H9 (cell line): ENCODE measurements at regions not wholly inside any gene's neighbourhood (a gene's known extent, or its start where the extent isn't known, plus 50 kb on each side); places are given as distances from the start of the nearest gene placed in this dataset.

Experiments
- DNase-seq: peaks from one replicate; pipeline ENCODE4 v3.0.0-alpha.2; 2017
- H2AFZ ChIP-seq: one replicate; pipeline ENCODE4 v1.6.1; 2013; ENCODE audit warnings: mild to moderate bottlenecking, low read length, control low read depth, moderate library complexity
- H2AK5ac ChIP-seq: 2 replicates; pipeline ENCODE4 v1.6.1; 2013; ENCODE audit warnings: low read length, control low read depth, mixed read lengths; ENCODE audit not compliant: insufficient read length
- H2BK120ac ChIP-seq: one replicate; pipeline ENCODE4 v1.6.1; 2013; ENCODE audit warnings: low read depth, mild to moderate bottlenecking, low read length, control low read depth, inconsistent platforms; ENCODE audit not compliant: poor library complexity, severe bottlenecking
- H2BK12ac ChIP-seq: 2 replicates; pipeline ENCODE4 v1.6.1; 2013; ENCODE audit warnings: low read length, control low read depth, mixed read lengths, low read depth; ENCODE audit not compliant: insufficient read length
- H2BK15ac ChIP-seq: 2 replicates; pipeline ENCODE4 v1.6.1; 2013; ENCODE audit warnings: low read depth, low read length, control low read depth
- H2BK20ac ChIP-seq: one replicate; pipeline ENCODE4 v1.6.1; 2013; ENCODE audit warnings: low read depth, mild to moderate bottlenecking, low read length, control low read depth, inconsistent platforms; ENCODE audit not compliant: poor library complexity, severe bottlenecking
- H2BK5ac ChIP-seq: 2 replicates; pipeline ENCODE4 v1.6.1; 2013; ENCODE audit warnings: low read length, control low read depth, mixed read lengths; ENCODE audit not compliant: insufficient read length
- H3K14ac ChIP-seq: 2 replicates; pipeline ENCODE4 v1.6.1; 2013; ENCODE audit warnings: low read length, control low read depth; ENCODE audit not compliant: insufficient read depth
- H3K18ac ChIP-seq: 2 replicates; pipeline ENCODE4 v1.6.1; 2013; ENCODE audit warnings: low read depth, mild to moderate bottlenecking, mixed read lengths, low read length, control low read depth; ENCODE audit not compliant: insufficient read length
- H3K23ac ChIP-seq: 2 replicates; pipeline ENCODE4 v1.6.1; 2013; ENCODE audit warnings: low read length, control low read depth, mixed read lengths, low read depth; ENCODE audit not compliant: insufficient read length
- H3K23me2 ChIP-seq: 2 replicates; pipeline ENCODE4 v1.6.1; 2013; ENCODE audit warnings: low read depth, mild to moderate bottlenecking, mixed read lengths, low read length, control low read depth; ENCODE audit not compliant: insufficient read length, poor library complexity, severe bottlenecking
- H3K27ac ChIP-seq: 2 replicates; pipeline ENCODE4 v1.5.1; 2013; ENCODE audit warnings: low read length, control low read depth, mixed read lengths, low read depth; ENCODE audit not compliant: insufficient read length
- H3K27me3 ChIP-seq: 2 replicates; pipeline ENCODE4 v1.6.1; 2013; ENCODE audit warnings: low read length, control low read depth, inconsistent platforms; ENCODE audit not compliant: insufficient read depth
- H3K4ac ChIP-seq: 2 replicates; pipeline ENCODE4 v1.6.1; 2013; ENCODE audit warnings: low read depth, mild to moderate bottlenecking, control low read depth, inconsistent platforms, low read length, moderate library complexity
- H3K4me1 ChIP-seq: 2 replicates; pipeline ENCODE4 v1.6.1; 2013; ENCODE audit warnings: low read length, control low read depth, inconsistent platforms; ENCODE audit not compliant: insufficient read depth
- H3K4me2 ChIP-seq: 2 replicates; pipeline ENCODE4 v1.6.1; 2013; ENCODE audit warnings: low read length, control low read depth, mixed read lengths; ENCODE audit not compliant: insufficient read length, insufficient read depth
- H3K56ac ChIP-seq: 2 replicates; pipeline ENCODE4 v1.6.1; 2013; ENCODE audit warnings: low read depth, mild to moderate bottlenecking, mixed read lengths, low read length, control low read depth; ENCODE audit not compliant: insufficient read length
- H3K79me1 ChIP-seq: 2 replicates; pipeline ENCODE4 v1.6.1; 2013; ENCODE audit warnings: low read depth, mild to moderate bottlenecking, moderate library complexity, low read length, control low read depth, inconsistent platforms; ENCODE audit not compliant: insufficient read depth, poor library complexity, severe bottlenecking
- H3K79me2 ChIP-seq: 2 replicates; pipeline ENCODE4 v1.6.1; 2013; ENCODE audit warnings: low read length, control low read depth, inconsistent platforms; ENCODE audit not compliant: insufficient read depth
- H3K9ac ChIP-seq: 2 replicates; pipeline ENCODE4 v1.6.1; 2013; ENCODE audit warnings: low read length, control low read depth, mixed read lengths; ENCODE audit not compliant: insufficient read length; ENCODE audit errors: extremely low read depth
- H3K9me3 ChIP-seq: one replicate; pipeline ENCODE4 v1.6.1; 2013; ENCODE audit warnings: low read depth, low read length, inconsistent platforms; ENCODE audit not compliant: control insufficient read depth
- H3T11ph ChIP-seq: one replicate; pipeline ENCODE4 v1.6.1; 2013; ENCODE audit warnings: mild to moderate bottlenecking, low read length, control low read depth, inconsistent platforms
- H4K20me1 ChIP-seq: one replicate; pipeline ENCODE4 v1.6.1; 2013; ENCODE audit not compliant: control insufficient read depth, insufficient read length, insufficient read depth
- H4K5ac ChIP-seq: 2 replicates; pipeline ENCODE4 v1.6.1; 2013; ENCODE audit warnings: low read depth, mild to moderate bottlenecking, mixed read lengths, low read length, control low read depth; ENCODE audit not compliant: insufficient read length
- H4K8ac ChIP-seq: replicated peaks from 2 replicates; pipeline ENCODE4 v1.6.1; 2013; ENCODE audit warnings: low read length, control low read depth, mixed read lengths, low read depth; ENCODE audit not compliant: insufficient read length
- H4K91ac ChIP-seq: 2 replicates; pipeline ENCODE4 v1.6.1; 2013; ENCODE audit warnings: low read depth, mild to moderate bottlenecking, moderate library complexity, mixed read lengths, low read length, control low read depth; ENCODE audit not compliant: insufficient read length
- H3K27ac Mint-ChIP-seq, 3 experiments: 2 replicates in 2 of 3; 3 replicates in 1 of 3; pipeline ENCODE4 v1.8.0; 2020 to 2021; ENCODE audit warnings: mixed read lengths in 3 of 3, mild to moderate bottlenecking in 1 of 3, moderate library complexity in 1 of 3
- H3K27me3 Mint-ChIP-seq: 2 replicates; pipeline ENCODE4 v1.8.0; 2021; ENCODE audit warnings: low read depth, mild to moderate bottlenecking, moderate library complexity, mixed read lengths
- H3K36me3 Mint-ChIP-seq, 3 experiments: 2 replicates in 2 of 3; 3 replicates in 1 of 3; pipeline ENCODE4 v1.8.0; 2020 to 2021; ENCODE audit warnings: low read depth in 3 of 3, mixed read lengths in 3 of 3; ENCODE audit not compliant: insufficient read depth in 1 of 3
- H3K4me1 Mint-ChIP-seq, 2 experiments: 2 replicates each; pipeline ENCODE4 v1.8.0; 2020; ENCODE audit warnings: mixed read lengths in 2 of 2
- H3K4me3 Mint-ChIP-seq, 2 experiments: 2 replicates in 1 of 2; 3 replicates in 1 of 2; pipeline ENCODE4 v1.8.0; 2020 to 2021; ENCODE audit warnings: mild to moderate bottlenecking in 2 of 2, mixed read lengths in 2 of 2, moderate library complexity in 1 of 2
- H3K9me3 Mint-ChIP-seq, 2 experiments: 2 replicates in 1 of 2; 3 replicates in 1 of 2; pipeline ENCODE4 v1.8.0; 2020; ENCODE audit warnings: mild to moderate bottlenecking in 2 of 2, mixed read lengths in 2 of 2, moderate library complexity in 1 of 2
- WGBS: extraction: QIAGEN DNeasy Blood & Tissue Kit; methylation state at CpG from one replicate; pipeline ENCODE4 v1.1.7; 2013; ENCODE audit warnings: missing lambda C conversion rate, low lambda C conversion rate, mixed read lengths; ENCODE audit not compliant: insufficient read length; ENCODE audit errors: extremely low coverage; 5-methylcytosine and 5-hydroxymethylcytosine counted together
- TF ChIP-seq, protein P1 (sequence below): fragments of 200-600 bp; sonication (generic); conservative IDR thresholded peaks from 3 replicates; pipeline ENCODE4 v1.8.0; 2021; ENCODE audit warnings: antibody characterized with exemption, mild to moderate bottlenecking

DNA sequence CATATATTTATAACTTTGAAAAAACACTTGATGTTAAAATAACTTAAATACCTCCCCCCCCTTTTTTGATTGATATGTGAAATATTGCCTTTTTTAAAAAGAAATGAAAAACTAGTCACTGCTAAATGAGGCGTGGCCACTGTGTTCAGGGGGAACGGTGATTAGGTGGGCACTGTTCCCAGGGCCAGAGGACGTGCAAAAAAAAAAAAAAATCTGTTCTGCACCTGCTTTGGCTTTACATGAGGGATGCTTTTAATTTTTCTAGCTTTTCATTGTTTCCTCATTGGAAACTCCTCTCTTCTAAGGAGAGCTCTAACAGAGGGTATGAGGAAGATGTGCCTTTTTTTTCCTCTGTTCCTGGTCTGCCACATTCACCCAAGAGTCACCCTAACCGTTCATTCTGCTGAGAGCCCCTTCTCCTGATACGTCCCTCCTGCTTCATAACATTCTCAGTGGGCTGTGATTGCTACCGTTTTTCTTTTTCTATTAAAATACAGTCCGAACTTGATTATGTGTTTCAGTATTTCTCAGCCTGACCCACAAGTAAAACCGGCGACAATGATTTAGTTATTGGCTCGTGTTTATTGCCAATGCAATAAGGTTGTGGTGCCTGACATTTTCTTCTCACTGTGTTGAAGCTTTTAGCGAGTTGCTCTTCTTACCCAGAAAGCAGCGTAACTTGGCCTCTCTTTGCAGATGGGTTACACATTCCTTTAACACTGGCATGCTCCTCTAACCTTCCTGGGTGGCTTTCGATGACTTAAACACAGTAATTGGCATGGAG, 64.8 kb upstream of the ZNF536 start:
- Histone ChIP-seq H3K23ac (no peak overlapping the region), H3K4me2 (no peak overlapping the region), H3K27me3 (no peaks in the 10 kb centered on the region), H2AFZ (no peak overlapping the region), H4K20me1 (no peaks in the 10 kb centered on the region), H3K79me2 (no peaks in the 10 kb centered on the region), H4K8ac (no peak overlapping the region), H3K9ac (no peak overlapping the region), H3K14ac (no peak overlapping the region), H3K4me1 (no peaks in the 10 kb centered on the region), H3K9me3 (no peaks in the 10 kb centered on the region), H3K27ac (no peak overlapping the region), H4K91ac (no peak overlapping the region), H3K56ac (no peak overlapping the region), H2AK5ac (no peak overlapping the region), H2BK5ac (no peak overlapping the region), H3K18ac (no peak overlapping the region), H2BK120ac (no peak overlapping the region), H3T11ph (no peak overlapping the region), H2BK15ac (no peak overlapping the region), H2BK12ac (no peak overlapping the region), H2BK20ac (no peak overlapping the region), H4K5ac (no peak overlapping the region), H3K79me1 (no peaks in the 10 kb centered on the region), H3K4ac (no peak overlapping the region), H3K23me2 (no peaks in the 10 kb centered on the region)
- WGBS, result no CpG with 5 or more reads among the region's 13 CpGs
- no peaks in the 10 kb centered on the region for H3K9me3 Mint-ChIP-seq
- H3K4me1 Mint-ChIP-seq, result peaks cover 0 to 2% of the 10 kb centered on the region in 2 experiments; a peak in 2 of 4 replicates
- no peak for DNase-seq
- peaks cover 2% of the 10 kb centered on the region for H3K27me3 Mint-ChIP-seq
- no peak overlapping the region for H3K27ac Mint-ChIP-seq
- TF ChIP-seq, protein P1, sequence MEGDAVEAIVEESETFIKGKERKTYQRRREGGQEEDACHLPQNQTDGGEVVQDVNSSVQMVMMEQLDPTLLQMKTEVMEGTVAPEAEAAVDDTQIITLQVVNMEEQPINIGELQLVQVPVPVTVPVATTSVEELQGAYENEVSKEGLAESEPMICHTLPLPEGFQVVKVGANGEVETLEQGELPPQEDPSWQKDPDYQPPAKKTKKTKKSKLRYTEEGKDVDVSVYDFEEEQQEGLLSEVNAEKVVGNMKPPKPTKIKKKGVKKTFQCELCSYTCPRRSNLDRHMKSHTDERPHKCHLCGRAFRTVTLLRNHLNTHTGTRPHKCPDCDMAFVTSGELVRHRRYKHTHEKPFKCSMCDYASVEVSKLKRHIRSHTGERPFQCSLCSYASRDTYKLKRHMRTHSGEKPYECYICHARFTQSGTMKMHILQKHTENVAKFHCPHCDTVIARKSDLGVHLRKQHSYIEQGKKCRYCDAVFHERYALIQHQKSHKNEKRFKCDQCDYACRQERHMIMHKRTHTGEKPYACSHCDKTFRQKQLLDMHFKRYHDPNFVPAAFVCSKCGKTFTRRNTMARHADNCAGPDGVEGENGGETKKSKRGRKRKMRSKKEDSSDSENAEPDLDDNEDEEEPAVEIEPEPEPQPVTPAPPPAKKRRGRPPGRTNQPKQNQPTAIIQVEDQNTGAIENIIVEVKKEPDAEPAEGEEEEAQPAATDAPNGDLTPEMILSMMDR, result no peak
- no peak overlapping the region for H3K4me3 Mint-ChIP-seq
- H3K36me3 Mint-ChIP-seq, result no peaks in the 10 kb centered on the region
